Amygdala (tissue), 56 donors: ENCODE measurements at regions not wholly inside any gene's neighbourhood (a gene's known extent, or its start where the extent isn't known, plus 50 kb on each side); places are given as distances from the start of the nearest gene placed in this dataset.

Source experiments
- DNase-seq, 56 donors: peaks; one replicate each; lab custom pipeline; 2025; lab: John Stamatoyannopoulos, UW

GRCh38 chr6:90346729-90347128 is 50.1 kb upstream of the BACH2 start:
- DNase-seq: no peak
